HEK293T (cell line): ENCODE measurements at regions not wholly inside any gene's neighbourhood (a gene's known extent, or its start where the extent isn't known, plus 50 kb on each side); places are given as distances from the start of the nearest gene placed in this dataset.

Experiments
- CTCF ChIA-PET: fragments of 350-600 bp; formaldehyde crosslinking; extraction: SDS; loops from one replicate; lab custom pipeline; 2021; ENCODE audit warnings: antibody characterized with exemption, inconsistent platforms; lab: Yijun Ruan, JAX
- POLR2A ChIA-PET: fragments of 350-600 bp; formaldehyde crosslinking; extraction: SDS; loops from one replicate; lab custom pipeline; 2020; ENCODE audit warnings: antibody characterized with exemption, inconsistent platforms; lab: Yijun Ruan, JAX
- DNase-seq: peaks from one replicate; pipeline ENCODE4 v3.0.0; 2012; ENCODE audit warnings: mixed read lengths; ENCODE audit errors: extremely low spot score
- ARNT ChIP-seq: fragments of 450-650 bp; IDR thresholded peaks from 2 replicates; pipeline ENCODE4 v1.6.1; 2017; ENCODE audit warnings: mild to moderate bottlenecking
- BHLHE40 ChIP-seq: fragments of 450-650 bp; IDR thresholded peaks from 2 replicates; pipeline ENCODE4 v1.6.1; 2016; ENCODE audit warnings: mild to moderate bottlenecking, moderate library complexity, borderline replicate concordance
- CTBP1 ChIP-seq: fragments of 450-650 bp; IDR thresholded peaks from 2 replicates; pipeline ENCODE4 v1.6.1; 2016; ENCODE audit warnings: borderline replicate concordance
- ELF4 ChIP-seq: fragments of 450-650 bp; IDR thresholded peaks from 2 replicates; pipeline ENCODE4 v1.6.1; 2017; ENCODE audit warnings: antibody characterized with exemption
- FOXA1 ChIP-seq: fragments of 450-650 bp; IDR thresholded peaks from 2 replicates; pipeline ENCODE4 v1.6.1; 2016; ENCODE audit warnings: mild to moderate bottlenecking
- FOXK2 ChIP-seq: fragments of 450-650 bp; IDR thresholded peaks from 2 replicates; pipeline ENCODE4 v1.6.1; 2016; ENCODE audit warnings: mild to moderate bottlenecking
- FOXM1 ChIP-seq: fragments of 450-650 bp; IDR thresholded peaks from 2 replicates; pipeline ENCODE4 v1.6.1; 2017; ENCODE audit warnings: mild to moderate bottlenecking, borderline replicate concordance
- HDGF ChIP-seq: fragments of 450-650 bp; IDR thresholded peaks from 2 replicates; pipeline ENCODE4 v1.6.1; 2017; ENCODE audit warnings: antibody characterized with exemption, borderline replicate concordance
- L3MBTL2 ChIP-seq: fragments of 450-650 bp; conservative IDR thresholded peaks from 2 replicates; pipeline ENCODE4 v1.6.1; 2016; ENCODE audit warnings: mild to moderate bottlenecking
- LEF1 ChIP-seq: fragments of 450-650 bp; IDR thresholded peaks from 2 replicates; pipeline ENCODE4 v1.6.1; 2017; ENCODE audit warnings: mild to moderate bottlenecking, borderline replicate concordance
- NFRKB ChIP-seq: fragments of 450-650 bp; IDR thresholded peaks from 2 replicates; pipeline ENCODE4 v1.6.1; 2016; ENCODE audit warnings: mild to moderate bottlenecking, moderate library complexity
- PKNOX1 ChIP-seq: fragments of 450-650 bp; IDR thresholded peaks from 2 replicates; pipeline ENCODE4 v1.6.1; 2016
- SP1 ChIP-seq: fragments of 450-650 bp; IDR thresholded peaks from 2 replicates; pipeline ENCODE4 v1.6.1; 2017
- SUZ12 ChIP-seq: fragments of 450-650 bp; IDR thresholded peaks from 2 replicates; pipeline ENCODE4 v1.6.1; 2016; ENCODE audit warnings: mild to moderate bottlenecking
- TARDBP ChIP-seq: fragments of 450-650 bp; IDR thresholded peaks from 2 replicates; pipeline ENCODE4 v1.6.1; 2016
- ZNF384 ChIP-seq: fragments of 450-650 bp; IDR thresholded peaks from 2 replicates; pipeline ENCODE4 v1.6.1; 2016

GRCh38 chr5:74280306-74280705 is 360.2 kb downstream of the ENC1 start:
- POLR2A ChIA-PET = no interaction called here
- DNase-seq = no peak
- TF ChIP-seq FOXK2 (no peak), TARDBP (no peak), FOXM1 (no peak), ZNF384 (no peak), SUZ12 (no peak), FOXA1 (no peak), HDGF (no peak), LEF1 (no peak), NFRKB (no peak), L3MBTL2 (no peak), BHLHE40 (no peak), CTBP1 (no peak), SP1 (no peak), ELF4 (no peak), ARNT (no peak), PKNOX1 (no peak)
- CTCF ChIA-PET = no interaction called here

DNA sequence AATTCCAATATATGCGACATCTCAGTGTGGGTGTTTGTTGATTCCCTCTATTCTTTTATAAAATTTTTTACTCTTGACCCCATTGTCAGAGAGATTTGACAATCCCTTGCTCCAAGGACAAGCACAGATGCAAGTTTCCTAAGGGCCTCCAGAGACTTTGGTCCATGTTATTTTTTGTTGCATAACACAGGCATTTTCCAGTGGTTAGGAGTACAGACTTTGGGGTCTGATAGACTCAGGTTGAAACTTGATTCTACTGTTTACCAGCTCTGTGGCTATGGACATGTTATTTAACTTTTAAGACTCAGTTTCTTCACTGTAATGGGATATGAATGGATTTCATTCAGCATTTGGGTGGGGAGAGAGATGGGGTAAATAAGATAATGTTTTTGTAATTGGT is 361.3 kb downstream of the ENC1 start:
- ChIA-PET POLR2A (no interaction called here), CTCF (no interaction called here)
- no peak for TF ChIP-seq SUZ12
- TF ChIP-seq L3MBTL2 = no peak
- no peak for TF ChIP-seq SP1
- TF ChIP-seq NFRKB = no peak
- no peak for TF ChIP-seq ELF4
- TF ChIP-seq LEF1 = no peak
- TF ChIP-seq ZNF384 = no peak
- no peak for TF ChIP-seq FOXA1
- no peak for TF ChIP-seq HDGF
- no peak for TF ChIP-seq TARDBP
- no peak for TF ChIP-seq FOXM1
- no peak for DNase-seq

- ChIA-PET POLR2A (no interaction called here), CTCF (no interaction called here)
- no peak for DNase-seq
- TF ChIP-seq TARDBP = no peak
- no peak for TF ChIP-seq FOXM1
- TF ChIP-seq L3MBTL2 = no peak
- no peak for TF ChIP-seq BHLHE40
- TF ChIP-seq ELF4 = no peak
- no peak for TF ChIP-seq SUZ12
Observed at GRCh38 chr5:74277418-74277817, 363.1 kb downstream of the ENC1 start.

- CTCF ChIA-PET = no interaction called here
- DNase-seq = no peak
- POLR2A ChIA-PET = no interaction called here
- TF ChIP-seq LEF1 (no peak), NFRKB (no peak), L3MBTL2 (no peak), HDGF (no peak), PKNOX1 (no peak), FOXA1 (no peak), TARDBP (no peak), ZNF384 (no peak), SUZ12 (no peak), BHLHE40 (no peak), ARNT (no peak), SP1 (no peak), FOXM1 (no peak), ELF4 (no peak), CTBP1 (no peak), FOXK2 (no peak)
Observed at GRCh38 chr5:74275171-74275992, 365.1 kb downstream of the ENC1 start.

DNA sequence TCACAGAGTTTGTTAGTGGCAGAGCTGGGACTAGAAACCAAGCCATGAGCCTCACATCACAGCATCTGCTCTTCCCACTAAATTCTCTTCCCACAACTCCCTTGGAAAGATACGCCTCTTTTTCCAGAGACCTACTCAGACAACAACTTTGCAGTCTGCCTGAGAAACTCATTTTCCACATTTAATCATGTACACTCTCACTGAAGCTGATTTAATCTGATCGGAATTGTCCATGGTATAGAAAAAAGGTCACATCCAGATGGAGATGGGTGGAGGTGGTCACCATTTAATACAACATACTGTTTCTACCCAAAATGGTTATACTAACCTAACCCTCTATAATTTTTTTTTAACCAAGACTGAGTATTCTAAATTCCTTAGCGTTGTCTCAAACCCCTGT is 366.2 kb downstream of the ENC1 start:
- ChIA-PET CTCF (no interaction called here), POLR2A (no interaction called here)
- no peak for DNase-seq
- TF ChIP-seq L3MBTL2 (no peak), CTBP1 (no peak), TARDBP (no peak), NFRKB (no peak), PKNOX1 (no peak), BHLHE40 (no peak)

DNA sequence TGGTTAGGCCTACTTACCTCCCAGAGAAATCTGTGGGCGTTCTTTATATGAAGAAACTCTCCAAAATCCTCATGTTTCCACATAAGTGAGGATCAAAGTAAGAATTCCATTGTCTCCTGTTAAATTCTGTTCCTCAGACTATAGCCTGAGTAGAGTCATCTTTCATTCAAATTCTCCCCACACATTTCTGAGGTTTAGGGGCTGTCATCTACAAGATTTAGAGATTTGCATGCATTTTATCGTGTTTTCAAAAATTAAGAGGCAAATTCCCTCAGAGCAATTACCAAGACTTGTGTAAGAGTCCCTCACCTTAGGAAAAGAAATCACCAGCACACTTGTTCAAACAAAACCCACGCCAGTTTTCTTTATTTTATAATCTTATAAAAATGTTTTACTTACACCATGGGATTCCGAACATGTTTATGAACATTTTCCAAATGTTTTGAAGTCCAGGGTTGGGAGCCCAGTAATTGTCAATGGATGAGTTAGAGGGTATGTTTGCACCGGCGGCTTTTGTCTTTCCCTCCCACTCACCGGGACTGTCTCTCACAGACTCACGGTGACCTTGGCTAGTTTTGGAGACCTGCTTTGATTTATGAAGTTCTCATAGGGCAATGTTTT is 367.6 kb downstream of the ENC1 start:
- CTCF ChIA-PET = no interaction called here
- POLR2A ChIA-PET = no interaction called here
- DNase-seq = no peak
- no peak for TF ChIP-seq SP1
- no peak for TF ChIP-seq HDGF
